A673 (cell line): ENCODE measurements at regions not wholly inside any gene's neighbourhood (a gene's known extent, or its start where the extent isn't known, plus 50 kb on each side); places are given as distances from the start of the nearest gene placed in this dataset.

Experiments
- BruUV-seq: library from RNA; stranded (reverse); fragments of 400-500 nt; replicated peaks from 2 replicates; lab custom pipeline; 2021; lab: Mats Ljungman, UMichigan
- CTCF ChIA-PET: fragments of 300-600 bp; sonication (Branson Sonifier 250); formaldehyde crosslinking; loops from one replicate; lab custom pipeline; 2022; ENCODE audit warnings: antibody characterized with exemption; lab: Charles Lee
- POLR2A ChIA-PET: fragments of 300-600 bp; sonication (Branson Sonifier 250); formaldehyde crosslinking; loops from one replicate; lab custom pipeline; 2022; ENCODE audit warnings: antibody characterized with exemption; ENCODE audit not compliant: low non-redundant PET; lab: Charles Lee
- DNase-seq: peaks from one replicate; pipeline ENCODE4 v3.0.0-alpha.2; 2015; ENCODE audit warnings: low spot score
- H3K27ac ChIP-seq: fragments of 200-600 bp; sonication (generic); 2 replicates; pipeline ENCODE4 v1.5.1; 2016; ENCODE audit warnings: mixed run types, low read depth, mild to moderate bottlenecking, mixed read lengths, antibody characterized with exemption, low read length; ENCODE audit not compliant: poor library complexity, severe bottlenecking
- H3K27me3 ChIP-seq: fragments of 200-600 bp; sonication (generic); replicated peaks from 2 replicates; pipeline ENCODE4 v1.6.1; 2017; ENCODE audit warnings: mixed run types, low read depth, mild to moderate bottlenecking, mixed read lengths, antibody characterized with exemption, low read length; ENCODE audit not compliant: insufficient read depth, poor library complexity
- H3K36me3 ChIP-seq: fragments of 200-600 bp; sonication (generic); 2 replicates; pipeline ENCODE4 v1.6.1; 2016; ENCODE audit warnings: mixed run types, mild to moderate bottlenecking, mixed read lengths, antibody characterized with exemption, low read length; ENCODE audit not compliant: insufficient read depth, poor library complexity, severe bottlenecking
- H3K4me1 ChIP-seq: fragments of 200-600 bp; sonication (generic); 2 replicates; pipeline ENCODE4 v1.6.1; 2017; ENCODE audit warnings: mixed run types, mild to moderate bottlenecking, mixed read lengths, antibody characterized with exemption, low read length; ENCODE audit not compliant: insufficient read depth, poor library complexity, severe bottlenecking
- H3K4me3 ChIP-seq: fragments of 200-600 bp; sonication (generic); 2 replicates; pipeline ENCODE4 v1.5.1; 2016; ENCODE audit warnings: low read depth, mixed run types, mild to moderate bottlenecking, mixed read lengths, low read length; ENCODE audit not compliant: poor library complexity, severe bottlenecking
- H3K9me3 ChIP-seq: fragments of 200-600 bp; sonication (generic); 2 replicates; pipeline ENCODE4 v1.6.1; 2016; ENCODE audit warnings: mixed run types, low read depth, mild to moderate bottlenecking, mixed read lengths, antibody characterized with exemption, low read length; ENCODE audit not compliant: poor library complexity, severe bottlenecking
- EZH2 ChIP-seq: fragments of 200-600 bp; sonication (generic); IDR thresholded peaks from 2 replicates; pipeline ENCODE4 v1.6.1; 2017; ENCODE audit warnings: borderline replicate concordance, low read depth, mild to moderate bottlenecking, mixed read lengths, antibody characterized with exemption, low read length; ENCODE audit not compliant: poor library complexity, severe bottlenecking
- intact Hi-C: fragments of 100-400 bp; cut with micrococcal nuclease; formaldehyde crosslinking; loops from one replicate; pipeline ENCODE4 v1.10.0; 2022; ENCODE audit not compliant: unreplicated experiment
- TF ChIP-seq, protein P1 (sequence below): fragments of 300-800, 200-600 bp; sonication (generic); conservative IDR thresholded peaks from 2 replicates; pipeline ENCODE4 v1.5.1; 2017; ENCODE audit warnings: low read depth, mild to moderate bottlenecking, antibody characterized with exemption, low read length, moderate library complexity, mixed read lengths

DNA sequence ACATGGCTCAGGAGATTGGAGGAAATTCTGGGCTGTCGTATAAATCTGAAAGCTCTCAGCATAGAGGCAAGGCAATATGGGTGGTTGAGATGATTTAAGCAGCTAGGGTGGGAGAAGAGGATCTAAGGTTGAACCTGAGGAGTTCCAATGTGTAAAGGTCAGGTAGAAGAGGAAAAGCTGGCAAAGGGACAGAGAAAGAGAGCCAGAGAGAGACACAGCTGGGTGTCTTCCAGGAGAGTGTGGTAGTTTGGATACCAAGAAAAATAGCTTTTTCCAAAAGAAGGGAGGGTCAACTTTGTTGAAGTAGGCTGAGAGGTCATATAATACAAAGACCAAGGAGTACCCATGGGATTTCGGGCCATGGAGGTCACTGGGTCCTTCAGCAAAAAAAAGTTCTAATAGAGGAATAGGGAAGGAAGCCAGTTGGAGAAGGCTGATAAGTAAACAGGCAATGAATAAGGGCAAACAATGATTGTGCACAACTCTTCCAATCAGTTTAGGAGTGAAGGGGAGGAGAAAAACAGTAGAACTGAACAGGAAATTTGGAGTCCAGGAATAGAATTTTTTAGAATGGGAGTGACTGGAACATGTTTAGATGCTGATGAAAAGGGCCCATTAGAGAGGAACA, 135.1 kb downstream of the QRSL1 start:
- no peak for DNase-seq
- Histone ChIP-seq H3K4me3 (no peak overlapping the region), H3K27ac (no peak overlapping the region), H3K9me3 (no peaks in the 10 kb centered on the region), H3K36me3 (no peaks in the 10 kb centered on the region), H3K4me1 (no peaks in the 10 kb centered on the region), H3K27me3 (no peaks in the 10 kb centered on the region)
- ChIA-PET CTCF (no interaction called here), POLR2A (no interaction called here)
- intact Hi-C loops, result no loop called here
- TF ChIP-seq, protein P1, sequence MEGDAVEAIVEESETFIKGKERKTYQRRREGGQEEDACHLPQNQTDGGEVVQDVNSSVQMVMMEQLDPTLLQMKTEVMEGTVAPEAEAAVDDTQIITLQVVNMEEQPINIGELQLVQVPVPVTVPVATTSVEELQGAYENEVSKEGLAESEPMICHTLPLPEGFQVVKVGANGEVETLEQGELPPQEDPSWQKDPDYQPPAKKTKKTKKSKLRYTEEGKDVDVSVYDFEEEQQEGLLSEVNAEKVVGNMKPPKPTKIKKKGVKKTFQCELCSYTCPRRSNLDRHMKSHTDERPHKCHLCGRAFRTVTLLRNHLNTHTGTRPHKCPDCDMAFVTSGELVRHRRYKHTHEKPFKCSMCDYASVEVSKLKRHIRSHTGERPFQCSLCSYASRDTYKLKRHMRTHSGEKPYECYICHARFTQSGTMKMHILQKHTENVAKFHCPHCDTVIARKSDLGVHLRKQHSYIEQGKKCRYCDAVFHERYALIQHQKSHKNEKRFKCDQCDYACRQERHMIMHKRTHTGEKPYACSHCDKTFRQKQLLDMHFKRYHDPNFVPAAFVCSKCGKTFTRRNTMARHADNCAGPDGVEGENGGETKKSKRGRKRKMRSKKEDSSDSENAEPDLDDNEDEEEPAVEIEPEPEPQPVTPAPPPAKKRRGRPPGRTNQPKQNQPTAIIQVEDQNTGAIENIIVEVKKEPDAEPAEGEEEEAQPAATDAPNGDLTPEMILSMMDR, result no peak
- TF ChIP-seq EZH2, result no peak
- BruUV-seq, result no TSS peak

DNA sequence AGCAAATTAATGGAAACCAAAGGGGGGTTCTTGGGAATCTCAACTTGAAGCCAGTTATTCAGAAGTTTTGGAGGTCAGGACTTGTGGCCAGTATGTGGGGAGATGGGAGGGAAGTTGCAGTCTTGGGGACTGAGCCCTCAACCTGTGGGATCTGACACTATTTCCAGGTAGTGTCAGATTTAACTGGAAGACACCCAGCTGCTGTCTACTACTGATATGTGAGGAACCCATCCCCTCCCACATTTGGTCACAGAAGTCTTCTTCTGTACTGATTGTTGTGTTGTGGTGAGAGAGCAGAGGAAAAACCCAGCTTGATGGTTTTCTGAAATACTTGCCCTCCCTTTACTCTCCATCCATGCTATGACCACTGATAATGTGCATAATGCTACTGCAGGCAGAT, 134.0 kb downstream of the QRSL1 start:
- ChIA-PET POLR2A (no interaction called here), CTCF (no interaction called here)
- Histone ChIP-seq H3K9me3 (peaks cover 4% of the 10 kb centered on the region), H3K4me1 (no peaks in the 10 kb centered on the region), H3K27me3 (no peaks in the 10 kb centered on the region), H3K27ac (no peak overlapping the region), H3K36me3 (no peaks in the 10 kb centered on the region), H3K4me3 (no peak overlapping the region)
- BruUV-seq, result no TSS peak
- intact Hi-C loops, result no loop called here
- DNase-seq, result no peak
- TF ChIP-seq, protein P1, result no peak
- TF ChIP-seq EZH2, result no peak

DNA sequence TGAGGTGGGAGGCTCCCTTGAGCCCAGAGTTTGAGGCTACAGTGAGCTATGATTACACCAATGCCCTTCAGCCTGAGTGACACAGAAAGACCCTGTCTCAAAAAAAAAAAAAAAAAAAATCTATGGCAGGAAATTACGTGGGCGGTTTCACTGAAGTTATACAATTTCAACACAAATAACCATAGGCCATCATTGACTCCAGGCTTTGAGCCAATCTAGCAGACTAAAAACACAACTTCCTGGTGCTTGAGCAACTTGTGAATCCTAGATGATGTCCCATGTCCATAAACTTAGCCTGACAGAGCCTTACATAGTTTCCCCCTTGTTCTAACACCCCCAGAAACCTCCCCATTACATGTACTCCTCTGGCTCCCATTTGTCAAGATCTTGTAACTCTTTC, 131.8 kb downstream of the QRSL1 start:
- POLR2A ChIA-PET, result no interaction called here
- H3K4me3 ChIP-seq, result no peak overlapping the region
- intact Hi-C loops, result no loop called here
- H3K4me1 ChIP-seq, result no peaks in the 10 kb centered on the region
- H3K9me3 ChIP-seq, result peaks cover 4% of the 10 kb centered on the region
- peak; percentile 4 for DNase-seq
- no TSS peak for BruUV-seq
- TF ChIP-seq, protein P1, result no peak
- no peak for TF ChIP-seq EZH2
- H3K27me3 ChIP-seq, result no peaks in the 10 kb centered on the region
- CTCF ChIA-PET, result interaction anchor here (0.6 kb wide), 1 partner anchor 316 kb away, joined by 5 read pairs; no protein-coding TSS in a partner anchor
- H3K27ac ChIP-seq, result no peak overlapping the region
- no peaks in the 10 kb centered on the region for H3K36me3 ChIP-seq
